NCI-H345 treated with DMSO at 0.1 percent for 48 hours (cell line): ENCODE measurements at regions not wholly inside any gene's neighbourhood (a gene's known extent, or its start where the extent isn't known, plus 50 kb on each side); places are given as distances from the start of the nearest gene placed in this dataset.
"Not testable (repeated sequence)": the region's sequence is repeated elsewhere in the genome, so short reads cannot be mapped to it uniquely, and the experiment has no call there.

Source experiments
- DNase-seq: peaks from one replicate; lab custom pipeline; 2025; ENCODE audit not compliant: unreplicated experiment; lab: John Stamatoyannopoulos, UW

DNA sequence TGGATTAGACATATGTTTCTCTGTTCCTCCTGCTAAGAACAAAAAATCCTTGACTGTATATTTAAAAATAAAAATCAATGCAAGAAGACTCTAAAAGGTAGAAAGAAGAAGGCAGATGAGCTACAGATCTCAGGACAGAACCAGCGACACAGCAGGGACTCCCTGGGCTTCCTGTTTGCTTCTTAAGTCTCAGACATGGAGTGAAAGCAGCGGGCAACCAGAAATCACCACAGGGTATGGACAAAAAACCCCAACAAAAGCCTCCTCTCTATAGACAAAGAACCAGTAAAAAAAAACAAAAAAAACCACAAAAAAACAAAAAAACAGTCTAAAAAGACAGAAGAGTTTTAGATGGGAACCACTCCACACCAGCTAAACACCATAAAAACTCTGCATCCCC is 971.0 kb upstream of the GYPC start:
- DNase-seq: no peak

- DNase-seq: peak; percentile 39
Observed at GRCh38 chr2:125696560-125696959, 959.4 kb upstream of the GYPC start.

- DNase-seq: no peak
Observed at GRCh38 chr2:125698280-125698679, 957.7 kb upstream of the GYPC start.

GRCh38 chr2:125701070-125701469 is 954.9 kb upstream of the GYPC start:
- no peak for DNase-seq

- DNase-seq: no peak
Observed at GRCh38 chr2:125707611-125708010, 948.3 kb upstream of the GYPC start.

GRCh38 chr2:125710561-125710960 is 945.4 kb upstream of the GYPC start:
- no peak for DNase-seq

DNA sequence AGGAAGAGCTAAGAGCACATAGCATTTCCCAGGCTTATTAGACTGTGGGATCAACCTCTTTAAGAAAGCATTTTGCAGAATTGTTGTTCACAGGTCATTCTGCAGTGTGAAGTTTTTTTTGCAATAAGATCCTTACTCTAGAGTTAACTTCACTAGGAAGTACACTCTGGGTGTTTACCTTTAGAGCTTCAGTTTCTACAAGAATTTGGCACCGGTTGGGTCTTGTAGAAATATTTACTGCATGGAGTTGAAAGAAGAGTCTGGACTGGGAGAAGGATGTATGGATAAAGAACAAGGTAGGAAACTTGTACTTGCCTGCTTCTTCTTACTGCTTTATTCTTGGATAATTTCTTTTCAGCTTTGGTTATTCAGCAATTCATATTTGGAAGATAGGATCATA is 944.9 kb upstream of the GYPC start:
- DNase-seq: no peak

DNA sequence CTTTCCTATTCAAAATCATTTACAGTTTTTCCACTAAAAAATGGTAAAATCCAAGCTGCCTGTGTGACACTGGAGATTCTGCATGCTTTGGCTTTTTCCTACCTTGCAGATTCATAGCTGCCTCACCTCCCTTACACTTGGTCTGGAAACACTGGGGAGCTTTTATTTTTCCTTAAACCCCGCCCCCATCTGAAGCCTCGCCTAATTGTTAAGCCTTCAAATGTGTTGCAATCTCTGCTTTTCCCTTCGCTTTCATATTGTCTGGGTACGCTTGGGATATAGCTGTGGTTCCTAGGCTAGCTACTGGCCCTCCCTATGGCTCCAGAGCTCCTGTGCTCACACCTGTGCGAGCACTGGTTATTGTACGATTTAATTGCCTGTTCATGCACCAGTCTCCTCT is 942.4 kb upstream of the GYPC start:
- DNase-seq: no peak

DNA sequence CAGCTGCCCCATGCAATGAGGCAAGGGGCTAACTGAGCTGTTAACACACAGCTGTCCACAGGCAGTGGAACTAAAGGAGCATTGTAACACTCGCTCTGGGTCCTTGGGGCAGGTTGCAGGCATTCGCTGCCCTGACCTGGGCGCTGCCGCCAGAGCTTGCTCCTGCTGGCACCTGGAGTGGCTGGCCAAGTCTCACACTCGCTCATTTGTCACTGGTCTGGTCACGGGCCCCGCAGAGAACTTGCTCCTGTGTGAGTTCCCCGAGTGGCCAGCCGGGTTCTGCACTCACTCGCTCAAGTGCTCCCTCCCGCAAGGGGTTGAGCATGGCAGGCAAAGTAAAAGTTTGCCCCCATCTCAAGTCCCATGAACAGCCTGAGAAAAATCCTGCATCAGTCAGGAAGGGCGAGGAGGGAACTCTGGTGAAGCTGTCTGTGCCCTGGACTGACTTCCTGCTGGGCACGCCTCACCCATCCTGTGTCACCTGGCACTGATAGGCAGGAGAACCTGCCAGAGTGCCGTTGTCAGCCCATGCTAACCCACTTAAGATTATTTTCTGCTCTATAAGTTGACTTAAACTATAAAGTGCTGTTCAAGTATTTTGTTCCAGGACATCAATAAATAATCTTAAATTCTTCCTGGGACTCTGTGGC is 934.8 kb upstream of the GYPC start:
- DNase-seq: no peak

DNA sequence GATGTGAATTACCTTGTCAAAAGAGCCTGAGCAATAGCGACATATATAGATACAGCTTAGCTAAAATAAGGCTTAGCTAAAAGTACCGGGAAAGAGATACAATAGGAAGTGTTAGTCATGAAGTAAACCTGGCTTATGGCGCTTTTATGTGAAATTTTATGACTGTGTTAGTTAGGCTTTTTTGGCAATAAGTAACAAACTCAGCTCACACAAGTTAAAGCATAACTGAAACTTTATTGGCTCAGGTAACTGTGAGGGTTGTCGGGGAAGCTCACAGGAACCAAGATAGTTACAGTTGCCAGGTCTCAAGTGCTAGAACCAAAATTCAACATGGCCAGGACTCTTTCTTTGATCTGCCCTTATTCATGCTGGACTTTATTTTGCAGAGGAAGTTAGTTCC is 925.0 kb upstream of the GYPC start:
- DNase-seq: no peak

DNA sequence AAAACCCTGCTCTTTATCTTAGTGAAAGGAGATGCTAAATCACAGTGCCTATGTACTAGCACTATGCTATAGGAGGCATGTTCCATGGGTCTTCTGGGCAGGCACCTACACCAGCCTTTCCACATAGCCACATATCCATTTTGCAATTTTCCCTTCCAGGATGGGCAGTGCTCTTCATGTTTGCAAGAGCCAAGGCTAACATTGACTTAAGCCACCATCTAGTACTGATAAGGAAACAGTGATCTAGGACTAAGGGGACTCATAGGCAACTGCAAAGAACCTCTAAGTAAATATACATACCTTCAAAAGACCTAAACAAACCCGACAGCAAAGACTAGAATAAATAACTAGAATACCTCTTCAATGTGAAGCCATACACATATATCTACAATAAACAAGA is 919.7 kb upstream of the GYPC start:
- no peak for DNase-seq

- DNase-seq: peak; percentile 7
Observed at GRCh38 chr2:125745514-125745913, 910.4 kb upstream of the GYPC start.

DNA sequence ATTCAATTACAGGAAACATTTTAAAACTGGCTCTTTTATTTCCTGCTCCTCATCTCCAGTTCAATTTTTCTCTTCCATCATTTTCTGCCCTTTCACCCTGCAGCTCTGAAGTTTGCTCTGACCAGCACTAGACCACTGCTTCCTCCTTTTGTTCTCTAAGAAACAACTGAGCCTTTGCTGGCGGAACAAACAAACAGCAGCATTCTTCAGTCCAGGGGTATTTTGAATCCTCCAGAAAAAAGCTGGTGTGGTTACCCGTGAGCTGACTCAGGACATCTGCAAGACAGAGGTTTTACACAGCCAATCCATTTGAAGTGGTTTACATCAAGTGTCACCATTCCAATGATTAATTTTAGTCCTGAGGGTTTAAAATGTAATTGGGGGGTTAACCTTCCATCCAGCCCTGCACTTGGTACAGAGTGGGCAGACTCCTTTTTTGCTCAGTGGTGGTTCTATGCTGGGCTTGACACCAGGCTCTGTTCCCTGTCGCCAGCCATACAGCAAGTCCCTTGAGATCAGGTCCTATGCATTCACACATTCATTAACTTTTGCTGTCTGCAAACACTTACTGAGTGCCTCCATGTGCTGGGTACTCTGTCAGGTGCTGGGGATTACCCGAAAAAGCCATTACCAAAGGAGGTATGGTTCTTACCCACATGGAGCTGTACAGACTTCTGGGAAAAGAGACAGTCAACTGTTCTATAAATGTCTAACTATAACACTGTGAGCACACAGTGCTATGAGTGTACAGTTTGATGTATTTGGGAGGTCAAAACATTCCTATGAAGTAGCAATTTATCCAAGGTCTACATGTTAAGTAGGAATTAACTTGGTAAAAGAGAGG is 909.4 kb upstream of the GYPC start:
- no peak for DNase-seq

- no peak for DNase-seq
Observed at GRCh38 chr2:125747165-125747425, 908.9 kb upstream of the GYPC start.

- DNase-seq: no peak
Observed at GRCh38 chr2:125756431-125756830, 899.5 kb upstream of the GYPC start.

DNA sequence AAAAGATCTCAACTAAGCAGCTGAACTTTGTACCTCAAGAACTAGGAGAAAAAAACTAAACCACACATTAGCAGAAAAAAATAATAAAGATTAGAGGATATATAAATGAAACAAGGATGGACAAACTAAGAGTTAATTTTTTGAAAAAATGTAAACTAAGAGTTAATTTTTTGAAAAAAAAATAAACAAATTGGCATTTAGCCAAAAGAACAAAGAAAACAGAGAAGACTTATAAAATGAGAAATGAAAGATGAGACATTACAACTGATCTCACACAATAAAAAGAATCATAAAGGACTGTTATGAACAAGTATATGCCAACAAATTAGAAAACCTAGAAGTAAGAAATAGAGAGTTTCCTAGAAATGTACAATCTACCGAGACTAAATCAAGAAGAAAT is 859.2 kb upstream of the GYPC start:
- DNase-seq: no peak

DNA sequence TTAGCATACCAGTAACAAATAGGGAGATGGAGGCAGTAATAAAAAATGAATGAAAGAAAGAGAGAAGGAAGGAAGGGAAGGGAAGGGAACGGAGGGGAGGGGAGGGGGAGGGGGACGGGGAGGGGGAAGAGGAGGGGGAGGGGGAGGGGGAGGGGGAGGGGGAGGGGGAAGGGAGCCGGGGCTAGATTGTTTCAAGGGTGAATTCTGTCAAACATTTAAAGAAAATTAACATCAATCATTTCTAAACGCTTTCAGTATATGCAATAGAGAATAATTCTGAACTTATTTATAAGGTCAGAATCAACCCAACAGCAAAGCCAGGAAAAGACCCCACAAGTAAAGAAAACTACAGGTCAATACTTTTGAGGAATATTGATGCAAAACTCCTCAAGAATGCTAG is 858.8 kb upstream of the GYPC start:
- no peak for DNase-seq

DNA sequence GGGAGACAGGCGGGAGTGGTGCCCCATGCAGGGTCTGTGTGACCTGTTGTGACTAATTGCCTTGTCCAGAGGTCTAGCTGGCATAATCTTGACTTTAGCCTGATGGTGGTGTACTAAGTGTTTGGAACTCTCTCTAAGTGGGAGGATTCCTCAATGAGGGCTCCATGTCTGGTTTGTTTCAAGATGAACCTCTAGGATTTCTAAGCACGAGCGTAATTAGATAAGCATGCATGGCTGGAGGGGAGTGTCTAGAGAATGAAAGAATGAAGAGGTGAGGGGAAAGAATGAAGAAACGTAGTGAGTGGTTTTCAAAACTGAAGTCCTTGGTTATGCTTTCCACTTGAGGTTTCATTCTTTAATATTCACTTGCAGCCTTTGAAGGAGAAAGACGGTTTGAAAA is 833.2 kb upstream of the GYPC start:
- DNase-seq: no peak

- DNase-seq: not testable (repeated sequence)
Observed at GRCh38 chr2:125825781-125826180, 830.2 kb upstream of the GYPC start.

DNA sequence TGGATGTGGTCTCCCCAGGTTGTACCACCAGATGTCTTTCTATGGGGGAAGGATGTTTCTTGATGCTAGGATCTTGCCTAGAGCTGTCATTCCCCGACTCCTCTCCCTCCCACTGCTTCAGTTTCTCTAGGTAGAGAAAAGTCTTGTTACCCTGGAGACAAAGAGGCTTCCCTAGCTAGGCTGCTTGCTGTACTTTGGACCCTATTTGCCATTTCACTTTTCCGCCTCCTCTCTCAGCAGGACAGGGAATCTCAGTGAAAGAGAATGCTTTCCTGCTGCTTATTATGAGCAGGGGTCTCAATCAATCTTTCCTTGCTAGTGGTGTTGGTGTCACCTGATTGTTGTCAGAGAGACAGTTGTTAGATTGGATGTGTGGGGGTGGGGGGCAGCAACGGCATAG is 818.8 kb upstream of the GYPC start:
- no peak for DNase-seq

GRCh38 chr2:125837611-125838010 is 818.3 kb upstream of the GYPC start:
- no peak for DNase-seq

- no peak for DNase-seq
Observed at GRCh38 chr2:125839945-125840344, 816.0 kb upstream of the GYPC start.

- no peak for DNase-seq
Observed at GRCh38 chr2:125842041-125842440, 813.9 kb upstream of the GYPC start.
